SK-N-SH treated with all-trans-retinoic acid at 6 μM for 48 hours (cell line): ENCODE measurements at regions not wholly inside any gene's neighbourhood (a gene's known extent, or its start where the extent isn't known, plus 50 kb on each side); places are given as distances from the start of the nearest gene placed in this dataset.
"Not testable (repeated sequence)": the region's sequence is repeated elsewhere in the genome, so short reads cannot be mapped to it uniquely, and the experiment has no call there.

Experiments used
- ATAC-seq: fragments of 200-7000 bp; cut with Tn5 transposase; 3 replicates; pipeline ENCODE4 v1.9.1; 2020; ENCODE audit warnings: mild to moderate bottlenecking, moderate library complexity
- BACH2 ChIP-seq: fragments of 250-450 bp; sonication (Bioruptor Pico); IDR thresholded peaks from 2 replicates; pipeline ENCODE4 v1.9.0; 2021; ENCODE audit warnings: mild to moderate bottlenecking, borderline replicate concordance
- CREB5 ChIP-seq: fragments of 250-450 bp; sonication (Bioruptor Pico); IDR thresholded peaks from 2 replicates; pipeline ENCODE4 v1.5.1; 2020; ENCODE audit warnings: low read depth, mild to moderate bottlenecking, moderate library complexity
- CSRNP3 ChIP-seq: fragments of 250-450 bp; sonication (Bioruptor Pico); IDR thresholded peaks from 2 replicates; pipeline ENCODE4 v1.5.1; 2021; ENCODE audit warnings: mild to moderate bottlenecking, moderate library complexity
- ESRRG ChIP-seq: fragments of 250-450 bp; sonication (Bioruptor Pico); IDR thresholded peaks from 2 replicates; pipeline ENCODE4 v1.6.1; 2021; ENCODE audit warnings: mild to moderate bottlenecking
- GLIS3 ChIP-seq: fragments of 250-450 bp; sonication (Bioruptor Pico); IDR thresholded peaks from 2 replicates; pipeline ENCODE4 v1.5.0; 2020; ENCODE audit warnings: mild to moderate bottlenecking, moderate library complexity
- ISL1 ChIP-seq: fragments of 250-450 bp; sonication (Bioruptor Pico); IDR thresholded peaks from 2 replicates; pipeline ENCODE4 v2.1.2; 2022; ENCODE audit warnings: mild to moderate bottlenecking, moderate library complexity
- OSR1 ChIP-seq: fragments of 250-450 bp; sonication (Bioruptor Pico); IDR thresholded peaks from 2 replicates; pipeline ENCODE4 v1.8.0; 2022; ENCODE audit warnings: moderate library complexity, mild to moderate bottlenecking, inconsistent platforms
- POU6F1 ChIP-seq: fragments of 250-450 bp; sonication (Bioruptor Pico); IDR thresholded peaks from 2 replicates; pipeline ENCODE4 v1.8.0; 2021; ENCODE audit warnings: low read depth, mild to moderate bottlenecking, moderate library complexity, borderline replicate concordance
- RARB ChIP-seq: fragments of 250-450 bp; sonication (Bioruptor Pico); IDR thresholded peaks from 2 replicates; pipeline ENCODE4 v1.8.0; 2021; ENCODE audit warnings: mild to moderate bottlenecking, moderate library complexity
- SNAI2 ChIP-seq: fragments of 250-450 bp; sonication (Bioruptor Pico); IDR thresholded peaks from 2 replicates; pipeline ENCODE4 v1.5.0; 2020; ENCODE audit warnings: mild to moderate bottlenecking, moderate library complexity
- TCF4 ChIP-seq: fragments of 250-450 bp; sonication (Bioruptor Pico); IDR thresholded peaks from 2 replicates; pipeline ENCODE4 v1.8.0; 2021; ENCODE audit warnings: mild to moderate bottlenecking, moderate library complexity, borderline replicate concordance
- TOX ChIP-seq: fragments of 250-450 bp; sonication (Bioruptor Pico); IDR thresholded peaks from 2 replicates; pipeline ENCODE4 v1.8.0; 2021; ENCODE audit warnings: mild to moderate bottlenecking, moderate library complexity, borderline replicate concordance
- TSHZ2 ChIP-seq: fragments of 250-450 bp; sonication (Bioruptor Pico); IDR thresholded peaks from 2 replicates; pipeline ENCODE4 v1.5.0; 2020; ENCODE audit warnings: mild to moderate bottlenecking, moderate library complexity
- ZFP3 ChIP-seq: fragments of 250-450 bp; sonication (Bioruptor Pico); IDR thresholded peaks from 2 replicates; pipeline ENCODE4 v1.5.0; 2020; ENCODE audit warnings: mild to moderate bottlenecking, moderate library complexity
- ZFP30 ChIP-seq: fragments of 450-650 bp; formaldehyde crosslinking; IDR thresholded peaks from 2 replicates; pipeline ENCODE4 v1.5.0; 2022; ENCODE audit warnings: mild to moderate bottlenecking, moderate library complexity
- ZNF70 ChIP-seq: fragments of 450-650 bp; formaldehyde crosslinking; IDR thresholded peaks from 2 replicates; pipeline ENCODE4 v1.5.0; 2020; ENCODE audit warnings: mild to moderate bottlenecking, moderate library complexity
- ZNF8 ChIP-seq: fragments of 450-650 bp; formaldehyde crosslinking; IDR thresholded peaks from 2 replicates; pipeline ENCODE4 v1.5.0; 2020; ENCODE audit warnings: mild to moderate bottlenecking, moderate library complexity
- TF ChIP-seq, protein P1 (sequence below): fragments of 250-450 bp; sonication (Bioruptor Pico); IDR thresholded peaks from 2 replicates; pipeline ENCODE4 v1.8.0; 2020; ENCODE audit warnings: mild to moderate bottlenecking, moderate library complexity, borderline replicate concordance

DNA sequence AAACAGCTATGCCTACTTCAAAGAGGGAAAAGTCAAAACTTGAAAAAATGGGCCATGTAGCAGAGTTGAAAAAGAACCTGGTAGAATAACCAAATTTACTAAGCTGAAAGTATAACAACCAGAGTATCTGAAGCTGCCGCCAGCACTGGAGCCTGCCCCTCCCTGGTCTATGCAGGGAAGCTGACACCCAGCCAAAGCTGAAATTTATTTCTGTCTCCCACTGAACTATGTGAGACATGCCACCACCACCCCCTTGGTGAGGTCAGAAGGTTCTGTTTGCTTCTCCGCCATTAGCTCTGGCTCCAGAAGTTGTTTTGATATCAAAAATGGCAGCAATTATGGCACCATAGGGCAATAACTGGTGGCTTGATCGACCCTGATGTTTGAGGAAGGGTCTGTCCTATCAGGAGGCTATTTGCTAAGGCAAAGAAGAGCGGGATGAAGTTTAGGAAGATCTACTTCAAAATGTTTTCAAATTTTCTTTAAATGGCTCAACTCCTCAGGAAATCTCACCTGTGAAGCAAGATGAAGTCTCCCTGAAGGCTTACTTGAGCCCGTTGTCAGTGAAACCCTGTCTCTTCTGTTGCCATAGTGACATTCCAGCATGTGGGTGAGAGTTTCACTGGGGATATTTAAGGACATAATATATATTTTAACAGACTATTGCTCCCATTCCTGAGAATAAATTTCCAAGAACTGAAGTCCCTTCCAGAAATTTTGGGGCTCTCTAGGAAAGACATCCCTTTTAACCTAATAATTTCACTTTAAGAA, 122.0 kb downstream of the COPRS start:
- TF ChIP-seq SNAI2, result no peak
- no peak for TF ChIP-seq ZNF8
- TF ChIP-seq ZFP3, result no peak
- no peak for TF ChIP-seq CSRNP3 (CRISPR knock-in tag)
- no peak for TF ChIP-seq OSR1 (CRISPR knock-in tag)
- no peak for TF ChIP-seq RARB (CRISPR knock-in tag)
- TF ChIP-seq TCF4 (CRISPR knock-in tag), result no peak
- TF ChIP-seq ISL1 (CRISPR knock-in tag), result no peak
- no peak for TF ChIP-seq BACH2 (CRISPR knock-in tag)
- TF ChIP-seq, protein P1, sequence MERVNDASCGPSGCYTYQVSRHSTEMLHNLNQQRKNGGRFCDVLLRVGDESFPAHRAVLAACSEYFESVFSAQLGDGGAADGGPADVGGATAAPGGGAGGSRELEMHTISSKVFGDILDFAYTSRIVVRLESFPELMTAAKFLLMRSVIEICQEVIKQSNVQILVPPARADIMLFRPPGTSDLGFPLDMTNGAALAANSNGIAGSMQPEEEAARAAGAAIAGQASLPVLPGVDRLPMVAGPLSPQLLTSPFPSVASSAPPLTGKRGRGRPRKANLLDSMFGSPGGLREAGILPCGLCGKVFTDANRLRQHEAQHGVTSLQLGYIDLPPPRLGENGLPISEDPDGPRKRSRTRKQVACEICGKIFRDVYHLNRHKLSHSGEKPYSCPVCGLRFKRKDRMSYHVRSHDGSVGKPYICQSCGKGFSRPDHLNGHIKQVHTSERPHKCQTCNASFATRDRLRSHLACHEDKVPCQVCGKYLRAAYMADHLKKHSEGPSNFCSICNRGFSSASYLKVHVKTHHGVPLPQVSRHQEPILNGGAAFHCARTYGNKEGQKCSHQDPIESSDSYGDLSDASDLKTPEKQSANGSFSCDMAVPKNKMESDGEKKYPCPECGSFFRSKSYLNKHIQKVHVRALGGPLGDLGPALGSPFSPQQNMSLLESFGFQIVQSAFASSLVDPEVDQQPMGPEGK, result no peak
- TF ChIP-seq TSHZ2 (CRISPR knock-in tag), result no peak
- no peak for TF ChIP-seq ESRRG (CRISPR knock-in tag)
- no peak for TF ChIP-seq ZFP30 (CRISPR knock-in tag)
- TF ChIP-seq ZNF70 (CRISPR knock-in tag), result no peak
- no peak for TF ChIP-seq CREB5
- TF ChIP-seq POU6F1 (CRISPR knock-in tag), result no peak
- no peak for ATAC-seq

DNA sequence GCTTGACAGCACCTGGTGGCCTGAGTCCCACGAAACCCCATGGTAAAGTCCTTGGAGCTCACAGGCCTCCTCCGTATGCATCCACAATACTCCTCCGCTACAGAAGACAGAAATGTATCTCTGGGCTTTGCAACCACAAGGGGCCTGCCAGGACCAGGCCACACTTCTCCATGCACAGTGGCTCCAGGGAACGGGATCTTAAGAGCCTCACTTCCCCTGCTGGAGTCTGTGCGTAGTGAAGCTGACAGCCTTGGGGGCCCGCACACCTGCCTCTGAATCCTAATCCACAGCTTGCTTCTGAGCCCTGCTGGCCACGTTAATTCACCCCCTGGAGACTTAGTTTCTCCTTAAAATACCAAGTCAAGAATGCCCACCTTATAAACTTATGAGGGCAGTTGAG, 125.7 kb downstream of the COPRS start:
- no peak for ATAC-seq

GRCh38 chr17:31731585-31732154, 127.4 kb downstream of the COPRS start:
- not testable (repeated sequence) for ATAC-seq

More for the DNA sequence above, 125.7 kb downstream of the COPRS start:
- TF ChIP-seq SNAI2 (no peak), ZFP3 (no peak), GLIS3 (CRISPR knock-in tag) (no peak), CSRNP3 (CRISPR knock-in tag) (no peak), TOX (no peak), ZNF8 (no peak), BACH2 (CRISPR knock-in tag) (no peak), CREB5 (no peak), ESRRG (CRISPR knock-in tag) (no peak), OSR1 (CRISPR knock-in tag) (no peak)
- TF ChIP-seq, all 23 proteins: peak for 0
